Activated CD4-positive, alpha-beta T cell treated with anti-CD3 and anti-CD28 coated beads, Interleukin-2, Interleukin-4, amounts not matched to agents 100 ng/mL and 50 ng/mL, durations not matched to agents 16 hours and 8 hours (primary cell): ENCODE measurements at regions not wholly inside any gene's neighbourhood (a gene's known extent, or its start where the extent isn't known, plus 50 kb on each side); places are given as distances from the start of the nearest gene placed in this dataset.
A peak's percentile ranks its signal among the peaks of the same experiment; 100 is the strongest.

Source experiments
- DNase-seq: peaks from one replicate; pipeline ENCODE4 v3.0.0-alpha.2; 2020; ENCODE audit warnings: low spot score

DNA sequence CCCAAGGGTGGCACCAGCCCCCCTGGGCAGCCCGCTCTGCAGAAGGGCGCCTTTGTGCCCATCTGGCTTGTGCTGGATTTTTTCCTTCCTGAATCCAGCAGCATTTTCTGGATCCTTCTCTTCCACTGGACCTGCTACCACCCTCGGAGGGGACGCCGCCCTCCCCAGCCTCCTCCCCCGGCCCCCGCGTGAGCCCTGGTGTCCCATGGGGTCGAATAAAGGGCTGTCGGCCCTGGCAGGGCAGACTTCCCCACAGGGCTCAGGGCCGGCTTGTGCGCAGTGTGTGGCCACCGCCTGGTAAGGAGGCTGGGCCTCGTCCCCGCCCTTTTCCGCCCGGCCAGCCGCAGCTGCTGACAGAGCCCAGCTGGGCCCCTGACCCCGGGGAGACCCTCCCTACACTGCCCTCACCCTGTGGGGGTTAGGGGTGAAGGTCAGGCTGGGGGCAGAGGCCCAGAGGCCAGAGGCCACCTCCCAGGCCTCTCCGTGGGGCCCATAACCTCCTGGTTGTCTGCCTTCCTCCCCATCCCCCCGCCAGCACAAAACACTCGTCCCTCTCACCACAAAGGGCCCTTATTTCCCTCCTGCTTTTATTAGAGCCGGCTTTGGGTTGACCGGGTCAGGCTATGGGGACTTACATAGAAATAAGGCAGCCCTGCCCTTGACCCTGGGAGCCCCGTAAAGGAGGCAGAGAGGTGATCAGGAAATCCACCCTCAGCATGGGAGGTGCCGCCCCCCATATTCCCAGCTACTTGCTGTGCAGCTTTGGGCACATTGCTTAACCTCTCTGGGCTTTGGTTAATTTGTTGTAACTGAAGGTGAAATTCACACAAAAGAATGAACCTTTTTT, 179.3 kb upstream of the CIBAR2 start:
- DNase-seq = no peak

GRCh38 chr16:85293458-85293857, 181.2 kb upstream of the CIBAR2 start:
- no peak for DNase-seq

DNA sequence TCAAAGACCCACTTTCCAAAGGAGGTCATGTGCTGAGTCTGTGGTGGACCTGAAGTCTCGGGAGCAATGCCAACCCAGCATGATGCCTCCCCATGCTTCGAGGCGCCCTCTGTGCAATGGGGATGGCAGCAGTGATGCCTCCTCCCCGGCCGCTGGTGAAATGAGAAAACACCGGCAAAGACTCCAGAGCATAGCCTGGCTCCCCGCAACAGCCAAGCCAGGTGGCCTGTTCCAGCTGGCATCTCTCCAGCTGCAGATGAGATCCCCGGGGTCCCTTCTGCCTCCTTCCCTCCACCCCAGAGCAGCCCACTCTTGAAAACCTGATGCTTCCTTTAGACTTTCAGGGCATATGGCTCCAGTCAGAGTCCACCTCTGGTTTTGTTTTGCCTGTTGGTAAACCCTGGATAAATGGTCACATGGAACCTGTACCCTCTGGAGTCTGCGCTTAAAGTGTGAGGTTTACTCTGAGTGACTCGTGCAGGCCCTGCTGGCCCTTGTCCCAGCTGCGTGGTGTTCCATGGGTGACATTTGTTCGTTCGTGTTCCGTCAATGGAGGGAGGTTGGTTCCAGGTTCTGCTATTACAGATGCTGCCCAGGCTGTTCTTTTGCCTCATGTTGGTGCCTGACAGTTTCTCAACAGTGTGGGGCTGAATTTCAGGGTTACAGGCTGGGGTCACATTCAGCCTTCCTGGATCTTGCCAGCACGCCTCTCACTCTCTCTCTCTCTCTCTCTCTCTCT, 181.8 kb upstream of the CIBAR2 start:
- DNase-seq = no peak

- DNase-seq = no peak
These were observed 182.7 kb upstream of the CIBAR2 start for GRCh38 chr16:85294810-85295508.

- peak; percentile 65 for DNase-seq
These were observed 184.8 kb upstream of the CIBAR2 start for GRCh38 chr16:85296859-85297660.

DNA sequence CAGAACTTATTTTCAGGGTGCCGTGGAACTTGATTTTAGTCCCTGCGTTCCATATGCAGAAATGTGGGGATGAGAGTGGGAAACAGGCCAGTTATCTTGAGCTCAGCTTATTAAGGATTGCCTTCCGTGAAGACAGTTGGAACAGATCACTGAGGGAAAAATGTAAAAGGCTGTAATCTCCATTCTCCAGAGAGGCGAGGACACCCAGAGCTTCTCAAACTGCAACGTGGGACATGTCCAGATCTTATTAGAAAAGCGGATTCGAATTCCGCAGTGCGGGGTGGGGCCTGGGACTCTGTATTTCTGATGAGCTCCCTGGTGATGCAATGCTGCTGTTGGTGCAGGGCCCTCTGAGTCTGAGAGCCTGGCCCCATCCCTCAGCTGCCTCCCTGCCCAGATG, 185.6 kb upstream of the CIBAR2 start:
- no peak for DNase-seq

DNA sequence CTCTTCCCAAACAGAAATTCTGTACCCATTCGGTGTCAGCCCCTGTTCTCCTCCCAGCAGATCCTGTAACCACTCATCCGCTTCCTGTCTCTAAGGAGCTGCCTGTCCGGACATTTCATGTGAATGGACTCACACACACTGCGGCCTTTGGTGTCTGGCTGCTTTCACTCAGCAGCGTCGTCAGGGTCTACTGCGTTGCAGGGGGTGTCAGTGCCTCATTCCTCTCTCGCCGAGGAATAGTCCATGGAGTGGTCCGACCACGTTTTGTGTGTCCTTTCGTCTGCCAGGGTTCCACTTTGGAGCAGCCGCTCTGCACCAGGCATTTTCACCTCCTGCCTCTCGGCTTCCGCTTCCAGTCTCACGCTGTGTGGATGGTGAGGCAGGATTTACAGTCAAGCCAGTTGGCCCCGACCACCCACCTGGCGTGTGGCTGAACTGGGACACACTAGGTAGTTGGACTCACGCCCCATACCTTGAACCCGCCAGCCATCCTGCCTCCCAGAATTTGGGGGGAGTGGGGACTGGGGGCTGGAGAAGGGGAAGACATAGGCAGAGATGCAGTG, 188.2 kb upstream of the CIBAR2 start:
- no peak for DNase-seq

GRCh38 chr16:85301231-85301630, 189.0 kb upstream of the CIBAR2 start:
- DNase-seq = no peak

- DNase-seq = no peak
These were observed 190.0 kb upstream of the CIBAR2 start for GRCh38 chr16:85302018-85302847.

GRCh38 chr16:85302848-85303353, 190.6 kb upstream of the CIBAR2 start:
- no peak for DNase-seq

DNA sequence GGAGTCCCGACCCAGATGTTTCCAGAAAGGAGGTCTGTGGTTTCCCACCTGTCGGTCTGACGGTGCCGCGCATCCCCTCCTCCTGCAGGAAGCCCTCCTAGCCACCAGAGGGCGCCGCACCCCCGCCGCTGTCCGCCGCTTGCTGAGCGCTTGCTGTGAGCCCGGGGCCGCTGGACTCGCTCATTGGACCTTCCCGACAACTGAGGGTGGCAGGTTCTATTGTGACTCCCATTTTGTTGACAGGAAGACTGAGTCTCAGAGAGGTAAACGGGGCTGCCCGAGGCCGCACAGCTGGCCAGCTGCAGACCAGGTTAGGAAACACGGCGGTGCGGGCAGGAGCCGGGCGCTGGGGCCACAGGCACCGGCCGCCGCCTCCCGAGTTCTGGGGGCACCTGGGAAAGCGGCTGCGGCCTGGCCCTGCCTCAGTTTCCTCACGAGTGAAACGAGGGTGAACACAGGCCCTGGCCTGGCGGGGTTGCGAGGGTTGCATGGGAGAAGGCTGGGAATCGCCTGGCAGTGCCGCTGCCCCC, 191.1 kb upstream of the CIBAR2 start:
- DNase-seq = peak; percentile 83

DNA sequence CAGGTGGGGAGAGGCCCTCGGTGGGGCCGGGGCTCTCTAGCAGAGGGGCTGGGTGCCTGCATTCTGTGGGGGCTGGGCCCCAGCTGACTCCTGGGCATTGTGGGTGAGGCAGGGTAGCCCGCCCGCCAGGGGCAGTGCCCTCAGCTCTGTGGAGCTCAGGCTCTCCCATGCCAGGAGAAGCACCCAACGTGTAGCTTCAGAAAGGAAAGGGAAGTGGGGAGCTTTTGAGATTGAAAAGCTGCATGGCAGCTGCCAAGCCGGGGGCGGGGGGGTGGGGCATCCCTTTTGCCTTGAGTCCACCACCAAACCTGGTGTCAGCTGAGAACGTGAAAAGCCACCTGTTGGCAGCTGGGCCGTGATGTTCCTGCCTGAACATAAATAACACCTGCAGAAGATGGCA, 192.1 kb upstream of the CIBAR2 start:
- no peak for DNase-seq

- peak; percentile 85 for DNase-seq
These were observed 194.0 kb upstream of the CIBAR2 start for GRCh38 chr16:85306071-85306792.

- no peak for DNase-seq
These were observed 194.7 kb upstream of the CIBAR2 start for GRCh38 chr16:85306793-85307551.

DNA sequence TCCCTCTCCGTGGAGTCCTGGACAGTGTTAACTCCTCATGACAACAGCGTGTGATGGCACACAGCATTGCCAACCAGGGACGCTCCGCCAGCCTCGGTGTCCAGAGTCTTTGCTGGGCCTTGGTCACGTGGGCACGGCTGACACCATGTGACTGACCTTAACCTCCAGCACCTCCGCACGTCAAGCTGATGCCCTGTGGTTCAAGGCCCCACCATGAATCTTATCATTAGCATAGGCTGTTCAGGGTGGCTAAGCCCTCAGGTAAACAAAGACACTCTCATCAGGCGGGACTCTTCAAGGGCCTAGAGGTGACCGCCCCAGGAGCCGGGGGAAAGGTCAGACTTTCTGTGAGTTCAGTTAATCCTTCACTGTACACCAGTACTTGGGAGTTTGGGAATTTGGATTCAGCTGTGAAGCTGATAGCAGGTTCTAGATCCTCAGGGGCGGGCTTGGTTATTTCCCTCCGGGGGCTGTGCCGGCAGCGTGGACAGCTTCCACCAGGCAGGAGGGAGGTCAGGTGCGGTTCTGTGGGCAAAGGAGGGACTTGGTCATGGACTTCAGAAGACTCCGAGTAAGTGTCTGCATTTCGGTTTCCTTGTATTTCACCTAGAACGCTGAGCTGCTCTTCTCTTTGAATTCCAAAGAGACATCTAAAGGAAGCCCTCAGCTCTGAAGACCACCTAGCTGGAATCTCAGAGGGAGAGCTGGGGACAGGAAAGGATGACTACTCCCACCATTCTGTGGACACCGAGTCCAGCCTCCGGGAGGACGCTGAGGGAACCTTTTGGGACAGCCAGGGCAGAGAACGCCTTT, 195.5 kb upstream of the CIBAR2 start:
- DNase-seq = no peak

GRCh38 chr16:85308611-85309540, 196.6 kb upstream of the CIBAR2 start:
- DNase-seq = peak; percentile 20
